Pancreas (tissue), 10 donors: ENCODE measurements at regions not wholly inside any gene's neighbourhood (a gene's known extent, or its start where the extent isn't known, plus 50 kb on each side); places are given as distances from the start of the nearest gene placed in this dataset.
A peak's percentile ranks its signal among the peaks of the same experiment; 100 is the strongest.

ENCODE experiments used
- ATAC-seq, 4 donors: fragments of 200-7000 bp; cut with Tn5 transposase; one replicate each; pipeline versions ENCODE4 v1.8.0 to v1.9.1; 2020; ENCODE audit warnings: mild to moderate bottlenecking in 4 of 4, moderate library complexity in 4 of 4
- DNase-seq, 6 donors: peaks; one replicate each; pipeline ENCODE4 v3.0.0-alpha.2; 2020
- FAIRE-seq: peaks from 2 replicates; lab custom pipeline; 2012; peaks lifted over from hg19 to GRCh38; lab: Jason Lieb, UNC
- H3K27ac ChIP-seq, 4 donors: fragments of 200-600 bp; sonication (generic); 1 replicate in 3 of 4; 2 replicates in 1 of 4; pipeline versions ENCODE4 v1.5.0 to v1.8.0; 2020
- H3K27me3 ChIP-seq, 4 donors: fragments of 200-600 bp; one replicate each; pipeline ENCODE4 v1.8.0; 2021
- H3K36me3 ChIP-seq, 3 donors: fragments of 200-600 bp; sonication (generic) in 1 of 3; one replicate each; pipeline versions ENCODE4 v1.5.0 to v1.8.0; 2020 to 2021
- H3K4me1 ChIP-seq, 3 donors: fragments of 200-600 bp; one replicate each; pipeline ENCODE4 v1.8.0; 2021
- H3K4me3 ChIP-seq, 4 donors: fragments of 200-600 bp; sonication (generic) in 2 of 4; one replicate each; pipeline versions ENCODE4 v1.5.0 to v1.8.0; 2020 to 2021
- H3K9me3 ChIP-seq, 4 donors: fragments of 200-600 bp; one replicate each; pipeline ENCODE4 v1.8.0; 2021
- WGBS, 2 donors: extraction: QIAGEN DNeasy Blood & Tissue Kit; methylation state at CpG; one replicate each; pipeline ENCODE4 v1.1.7; 2013; 5-methylcytosine and 5-hydroxymethylcytosine counted together
- intact Hi-C, 3 donors: fragments of 100-400 bp; cut with DNase I; formaldehyde crosslinking; loops; one replicate each; pipeline versions ENCODE4 v1.11.1 to v1.14.2; 2022
- TF ChIP-seq, protein P1 (sequence below), 4 donors: fragments of 200-600 bp; sonication (generic) in 3 of 4; IDR thresholded peaks; one replicate each; pipeline versions ENCODE4 v1.5.0 to v1.8.0; 2021; ENCODE audit warnings: antibody characterized with exemption in 4 of 4
- donor health status: healthy with polysubstance abuse.
- donor health status: DM: no; HTN: no; CAD: no; lungs with moderate emphysema.
- donor health status: DM: no; HTN: no; CAD: no.
- donor health status: control.
- donor health status: control.
- donor health status: Bipolar disorder and iron deficiency.
- donor health status: DM: yes; HTN: yes; CAD: no.
- donor health status: DM: no; HTN: no; CAD: no.
- donor health status: DM: no; HTN: no; CAD: no.
- donor health status: DM: yes; HTN: yes; CAD: no.

GRCh38 chr15:31259562-31260252, 66.9 kb upstream of the KLF13 start:
- WGBS, 2 donors, result 89 to 100% methylated on average over 1 of the region's 1 CpG
- no peak for FAIRE-seq
- ATAC-seq, result no peak

GRCh38 chr15:31260646-31261265, 65.9 kb upstream of the KLF13 start:
- FAIRE-seq (no peak), DNase-seq (peak in 1 of 6 donors; percentile 18), ATAC-seq (no peak)
- H3K4me1 ChIP-seq, result peaks cover 0 to 14% (median 0%) of the 10 kb centered on the region in 3 donors
- H3K27ac ChIP-seq, result no peak overlapping the region
- TF ChIP-seq, protein P1, sequence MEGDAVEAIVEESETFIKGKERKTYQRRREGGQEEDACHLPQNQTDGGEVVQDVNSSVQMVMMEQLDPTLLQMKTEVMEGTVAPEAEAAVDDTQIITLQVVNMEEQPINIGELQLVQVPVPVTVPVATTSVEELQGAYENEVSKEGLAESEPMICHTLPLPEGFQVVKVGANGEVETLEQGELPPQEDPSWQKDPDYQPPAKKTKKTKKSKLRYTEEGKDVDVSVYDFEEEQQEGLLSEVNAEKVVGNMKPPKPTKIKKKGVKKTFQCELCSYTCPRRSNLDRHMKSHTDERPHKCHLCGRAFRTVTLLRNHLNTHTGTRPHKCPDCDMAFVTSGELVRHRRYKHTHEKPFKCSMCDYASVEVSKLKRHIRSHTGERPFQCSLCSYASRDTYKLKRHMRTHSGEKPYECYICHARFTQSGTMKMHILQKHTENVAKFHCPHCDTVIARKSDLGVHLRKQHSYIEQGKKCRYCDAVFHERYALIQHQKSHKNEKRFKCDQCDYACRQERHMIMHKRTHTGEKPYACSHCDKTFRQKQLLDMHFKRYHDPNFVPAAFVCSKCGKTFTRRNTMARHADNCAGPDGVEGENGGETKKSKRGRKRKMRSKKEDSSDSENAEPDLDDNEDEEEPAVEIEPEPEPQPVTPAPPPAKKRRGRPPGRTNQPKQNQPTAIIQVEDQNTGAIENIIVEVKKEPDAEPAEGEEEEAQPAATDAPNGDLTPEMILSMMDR (IDR thresholded peaks at IDR 0.05), result no peak
- no peaks in the 10 kb centered on the region for H3K27me3 ChIP-seq
- H3K4me3 ChIP-seq, result no peak overlapping the region
- H3K36me3 ChIP-seq, result no peaks in the 10 kb centered on the region
- no peaks in the 10 kb centered on the region for H3K9me3 ChIP-seq
- 91% methylated on average over 11 of the region's 11 CpGs for WGBS, 2 donors
- intact Hi-C loops, result no loop called here

More at GRCh38 chr15:31259562-31260252, 66.9 kb upstream of the KLF13 start:
- H3K4me1 ChIP-seq, result peaks cover 0 to 5% (median 0%) of the 10 kb centered on the region in 3 donors
- intact Hi-C loops, result no loop called here
- TF ChIP-seq, protein P1 (IDR thresholded peaks at IDR 0.05), result no peak
- no peak for DNase-seq
- no peaks in the 10 kb centered on the region for H3K36me3 ChIP-seq
- no peaks in the 10 kb centered on the region for H3K9me3 ChIP-seq
- no peaks in the 10 kb centered on the region for H3K27me3 ChIP-seq
- H3K4me3 ChIP-seq, result no peak overlapping the region
- H3K27ac ChIP-seq, result no peak overlapping the region

- WGBS, 2 donors, result 83 to 84% methylated on average over 12 of the region's 12 CpGs
- TF ChIP-seq, protein P1 (IDR thresholded peaks at IDR 0.05), result no peak
- H3K4me1 ChIP-seq, result peaks cover 0 to 16% (median 0%) of the 10 kb centered on the region in 3 donors
- H3K9me3 ChIP-seq, result no peaks in the 10 kb centered on the region
- H3K36me3 ChIP-seq, result no peaks in the 10 kb centered on the region
- DNase-seq (peak in 1 of 6 donors; percentile 76), FAIRE-seq (no peak), ATAC-seq (no peak)
- intact Hi-C loops, result no loop called here
- H3K4me3 ChIP-seq, result no peak overlapping the region
- no peaks in the 10 kb centered on the region for H3K27me3 ChIP-seq
- H3K27ac ChIP-seq, result no peak overlapping the region
Measured at GRCh38 chr15:31261266-31262142, 65.1 kb upstream of the KLF13 start.

DNA sequence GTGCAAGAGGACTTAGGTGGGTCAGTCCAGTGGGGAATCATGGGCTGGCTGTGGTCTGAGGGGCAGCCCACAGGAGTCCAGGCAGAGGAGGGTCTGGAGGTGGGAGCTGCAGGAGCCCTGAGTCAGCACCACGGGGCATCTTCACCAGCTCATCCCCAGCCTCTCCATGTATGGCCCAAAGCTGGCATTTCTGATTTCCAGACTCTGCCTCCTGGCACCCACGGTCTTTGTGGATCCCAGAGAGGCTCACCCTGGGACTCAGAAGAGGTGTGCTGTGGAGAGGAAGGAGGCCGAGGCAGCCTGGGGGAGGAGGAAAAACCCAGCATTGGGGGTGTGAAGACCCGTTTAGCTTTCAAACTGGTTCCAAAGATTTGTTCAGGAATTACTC, 64.5 kb upstream of the KLF13 start:
- DNase-seq (peak in 1 of 6 donors; percentile 35), ATAC-seq (no peak), FAIRE-seq (no peak)
- 88 to 94% methylated on average over 4 of the region's 4 CpGs for WGBS, 2 donors
- no peak overlapping the region for H3K4me3 ChIP-seq
- H3K27me3 ChIP-seq, result no peaks in the 10 kb centered on the region
- no peaks in the 10 kb centered on the region for H3K9me3 ChIP-seq
- TF ChIP-seq, protein P1 (IDR thresholded peaks at IDR 0.05), result no peak
- H3K36me3 ChIP-seq, result no peaks in the 10 kb centered on the region
- no peak overlapping the region for H3K27ac ChIP-seq
- peaks cover 0 to 16% (median 0%) of the 10 kb centered on the region in 3 donors for H3K4me1 ChIP-seq
- intact Hi-C loops, result no loop called here
